HG03108 (cell line): ENCODE measurements at regions not wholly inside any gene's neighbourhood (a gene's known extent, or its start where the extent isn't known, plus 50 kb on each side); places are given as distances from the start of the nearest gene placed in this dataset.
"Not testable (repeated sequence)": the region's sequence is repeated elsewhere in the genome, so short reads cannot be mapped to it uniquely, and the experiment has no call there.

Experiments
- ATAC-seq: cut with Tn5 transposase; IDR thresholded peaks from one replicate; pipeline ENCODE4 v1.9.1; 2021; ENCODE audit warnings: moderate library complexity; ENCODE audit not compliant: unreplicated experiment

- ATAC-seq, result no peak
Observed at GRCh38 chr1:96130432-96130831, 591.2 kb upstream of the PTBP2 start.

GRCh38 chr1:96144636-96145035 is 576.9 kb upstream of the PTBP2 start:
- no peak for ATAC-seq

- ATAC-seq, result no peak
Observed at GRCh38 chr1:96145492-96145891, 576.1 kb upstream of the PTBP2 start.

- ATAC-seq, result not testable (repeated sequence)
Observed at GRCh38 chr1:96152957-96153356, 568.6 kb upstream of the PTBP2 start.

GRCh38 chr1:96157101-96157500 is 564.5 kb upstream of the PTBP2 start:
- ATAC-seq, result no peak

- ATAC-seq, result no peak
Observed at GRCh38 chr1:96159379-96159778, 562.2 kb upstream of the PTBP2 start.

GRCh38 chr1:96164053-96164452 is 557.5 kb upstream of the PTBP2 start:
- ATAC-seq, result no peak

GRCh38 chr1:96178053-96178452 is 543.5 kb upstream of the PTBP2 start:
- no peak for ATAC-seq

- no peak for ATAC-seq
Observed at GRCh38 chr1:96183485-96183884, 538.1 kb upstream of the PTBP2 start.

- ATAC-seq, result no peak
Observed at GRCh38 chr1:96183928-96184327, 537.7 kb upstream of the PTBP2 start.

GRCh38 chr1:96185181-96185580 is 536.4 kb upstream of the PTBP2 start:
- ATAC-seq, result no peak

GRCh38 chr1:96187020-96187419 is 534.6 kb upstream of the PTBP2 start:
- no peak for ATAC-seq

- no peak for ATAC-seq
Observed at GRCh38 chr1:96191165-96191564, 530.4 kb upstream of the PTBP2 start.

- ATAC-seq, result no peak
Observed at GRCh38 chr1:96206451-96206850, 515.1 kb upstream of the PTBP2 start.

GRCh38 chr1:96207936-96208335 is 513.6 kb upstream of the PTBP2 start:
- no peak for ATAC-seq

- no peak for ATAC-seq
Observed at GRCh38 chr1:96208428-96208827, 513.2 kb upstream of the PTBP2 start.

- no peak for ATAC-seq
Observed at GRCh38 chr1:96210054-96210453, 511.5 kb upstream of the PTBP2 start.

- no peak for ATAC-seq
Observed at GRCh38 chr1:96211202-96211601, 510.4 kb upstream of the PTBP2 start.

GRCh38 chr1:96214982-96215381 is 506.6 kb upstream of the PTBP2 start:
- ATAC-seq, result no peak

GRCh38 chr1:96220651-96221050 is 500.9 kb upstream of the PTBP2 start:
- no peak for ATAC-seq

- ATAC-seq, result no peak
Observed at GRCh38 chr1:96222701-96223100, 498.9 kb upstream of the PTBP2 start.

- ATAC-seq, result not testable (repeated sequence)
Observed at GRCh38 chr1:96224229-96224628, 497.4 kb upstream of the PTBP2 start.

- no peak for ATAC-seq
Observed at GRCh38 chr1:96233422-96233821, 488.2 kb upstream of the PTBP2 start.

- ATAC-seq, result no peak
Observed at GRCh38 chr1:96234299-96234698, 487.3 kb upstream of the PTBP2 start.
